IMR-90 (cell line): ENCODE measurements at regions not wholly inside any gene's neighbourhood (a gene's known extent, or its start where the extent isn't known, plus 50 kb on each side); places are given as distances from the start of the nearest gene placed in this dataset.

ENCODE experiments used
- ATAC-seq: fragments of 200-7000 bp; cut with Tn5 transposase; 2 replicates; pipeline ENCODE4 v1.9.1; 2020; ENCODE audit warnings: low read depth, mild to moderate bottlenecking, moderate library complexity
- BruUV-seq: library from RNA; stranded (reverse); fragments of 400-500 nt; replicated peaks from 2 replicates; lab custom pipeline; 2021; lab: Mats Ljungman, UMichigan
- CTCF ChIA-PET: fragments of 300-600 bp; formaldehyde crosslinking; extraction: SDS; loops from one replicate; lab custom pipeline; 2021; ENCODE audit warnings: antibody characterized with exemption; lab: Yijun Ruan, JAX
- POLR2A ChIA-PET: fragments of 300-600 bp; sonication (Branson Sonifier 250); formaldehyde crosslinking; loops from one replicate; lab custom pipeline; 2022; ENCODE audit warnings: antibody characterized with exemption; ENCODE audit not compliant: unreplicated experiment; lab: Charles Lee
- DNase-seq: peaks from one replicate; pipeline ENCODE4 v3.0.0; 2013
- H2AFZ ChIP-seq: replicated peaks from 2 replicates; pipeline ENCODE3; 2013; ENCODE audit warnings: low read length, mild to moderate bottlenecking; ENCODE audit not compliant: poor library complexity
- H2AK5ac ChIP-seq: 2 replicates; pipeline ENCODE4 v1.6.1; 2013; ENCODE audit warnings: low read depth, low read length, inconsistent platforms
- H2AK9ac ChIP-seq: replicated peaks from 2 replicates; pipeline ENCODE3; 2013; ENCODE audit warnings: mild to moderate bottlenecking, low read depth, low read length, moderate library complexity; ENCODE audit not compliant: poor library complexity
- H2BK120ac ChIP-seq: 2 replicates; pipeline ENCODE4 v1.6.1; 2013; ENCODE audit warnings: low read depth, low read length, inconsistent platforms
- H2BK15ac ChIP-seq: 3 replicates; pipeline ENCODE4 v1.6.1; 2013; ENCODE audit warnings: low read depth, low read length, inconsistent platforms
- H2BK20ac ChIP-seq: 2 replicates; pipeline ENCODE4 v1.6.1; 2013; ENCODE audit warnings: low read depth, mild to moderate bottlenecking, inconsistent platforms, low read length, moderate library complexity
- H2BK5ac ChIP-seq: 2 replicates; pipeline ENCODE4 v1.6.1; 2013; ENCODE audit warnings: mild to moderate bottlenecking, low read depth, low read length, inconsistent platforms; ENCODE audit not compliant: poor library complexity, severe bottlenecking
- H3K14ac ChIP-seq: replicated peaks from 2 replicates; pipeline ENCODE4 v1.6.1; 2013; ENCODE audit warnings: low read depth, low read length, inconsistent platforms
- H3K18ac ChIP-seq: 2 replicates; pipeline ENCODE4 v1.6.1; 2013; ENCODE audit warnings: low read depth, low read length, control low read depth
- H3K23ac ChIP-seq: 2 replicates; pipeline ENCODE4 v1.6.1; 2013; ENCODE audit warnings: low read depth, low read length, inconsistent platforms
- H3K27ac ChIP-seq: 2 replicates; pipeline ENCODE4 v1.5.1; 2013; ENCODE audit warnings: mild to moderate bottlenecking, control low read depth, low read length; ENCODE audit not compliant: insufficient read depth
- H3K27me3 ChIP-seq: 2 replicates; pipeline ENCODE4 v1.6.1; 2013; ENCODE audit warnings: low read length; ENCODE audit not compliant: control insufficient read depth, insufficient read depth
- H3K36me3 ChIP-seq: 2 replicates; pipeline ENCODE4 v1.6.1; 2013; ENCODE audit warnings: low read length, mixed read lengths; ENCODE audit not compliant: control insufficient read depth, insufficient read depth
- H3K4ac ChIP-seq: 2 replicates; pipeline ENCODE4 v1.6.1; 2013; ENCODE audit warnings: low read depth, low read length, inconsistent platforms
- H3K4me1 ChIP-seq: 2 replicates; pipeline ENCODE4 v1.6.1; 2013; ENCODE audit warnings: low read length, mixed read lengths; ENCODE audit not compliant: control insufficient read depth, insufficient read depth
- H3K4me2 ChIP-seq: 2 replicates; pipeline ENCODE4 v1.6.1; 2013; ENCODE audit warnings: low read depth, mild to moderate bottlenecking, control low read depth, low read length, moderate library complexity
- H3K4me3 ChIP-seq: 2 replicates; pipeline ENCODE4 v1.5.1; 2013; ENCODE audit warnings: low read depth, mild to moderate bottlenecking, control low read depth, low read length, moderate library complexity; ENCODE audit not compliant: insufficient read depth
- H3K56ac ChIP-seq: 2 replicates; pipeline ENCODE4 v1.6.1; 2013; ENCODE audit warnings: low read length, inconsistent platforms; ENCODE audit not compliant: insufficient read depth; ENCODE audit errors: extremely low read depth
- H3K79me1 ChIP-seq, 2 experiments: 2 replicates each; pipeline ENCODE4 v1.6.1; 2013; ENCODE audit warnings: low read length in 2 of 2, inconsistent platforms in 1 of 2, low read depth in 1 of 2
- H3K9ac ChIP-seq: 2 replicates; pipeline ENCODE4 v1.6.1; 2013; ENCODE audit warnings: low read depth, low read length, control low read depth
- H3K9me1 ChIP-seq: 2 replicates; pipeline ENCODE4 v1.6.1; 2013; ENCODE audit warnings: low read length, inconsistent platforms; ENCODE audit not compliant: insufficient read depth
- H3K9me3 ChIP-seq: 2 replicates; pipeline ENCODE4 v1.6.1; 2013; ENCODE audit warnings: low read length; ENCODE audit not compliant: control insufficient read depth, insufficient read depth
- H4K20me1 ChIP-seq: 2 replicates; pipeline ENCODE4 v1.6.1; 2013; ENCODE audit warnings: low read length, inconsistent platforms; ENCODE audit not compliant: insufficient read depth
- H4K5ac ChIP-seq: 2 replicates; pipeline ENCODE4 v1.6.1; 2013; ENCODE audit warnings: mild to moderate bottlenecking, low read depth, low read length, control low read depth
- H4K8ac ChIP-seq, 2 experiments: 2 replicates each; pipeline ENCODE4 v1.6.1; 2013; ENCODE audit warnings: low read depth in 2 of 2, low read length in 2 of 2, control low read depth in 1 of 2, inconsistent platforms in 1 of 2
- H4K91ac ChIP-seq: 2 replicates; pipeline ENCODE4 v1.6.1; 2013; ENCODE audit warnings: low read depth, low read length, inconsistent platforms; ENCODE audit not compliant: insufficient read depth
- BHLHE40 ChIP-seq: fragments of 150-350 bp; IDR thresholded peaks from 2 replicates; pipeline ENCODE4 v1.6.1; 2016; ENCODE audit warnings: mild to moderate bottlenecking, low read depth, low read length
- CEBPB ChIP-seq: IDR thresholded peaks from 2 replicates; pipeline ENCODE4 v1.6.1; 2012; ENCODE audit warnings: low read depth, low read length, improper control_type of control experiment
- CHD1 ChIP-seq: IDR thresholded peaks from 2 replicates; pipeline ENCODE4 v1.6.1; 2012; ENCODE audit warnings: low read depth, low read length, improper control_type of control experiment
- CTCF ChIP-seq: conservative IDR thresholded peaks from 2 replicates; pipeline ENCODE4 v1.5.1; 2012; ENCODE audit warnings: mild to moderate bottlenecking, low read depth, low read length, improper control_type of control experiment
- FOS ChIP-seq: fragments of 150-350 bp; IDR thresholded peaks from 2 replicates; pipeline ENCODE4 v1.6.1; 2016; ENCODE audit warnings: low read depth, low read length
- MAFK ChIP-seq: IDR thresholded peaks from 2 replicates; pipeline ENCODE4 v1.6.1; 2012; ENCODE audit warnings: low read depth, low read length, improper control_type of control experiment
- MAZ ChIP-seq: IDR thresholded peaks from 2 replicates; pipeline ENCODE4 v1.6.1; 2012; ENCODE audit warnings: low read depth, mild to moderate bottlenecking, low read length, improper control_type of control experiment, moderate library complexity, borderline replicate concordance
- MXI1 ChIP-seq: IDR thresholded peaks from 2 replicates; pipeline ENCODE4 v1.6.1; 2012; ENCODE audit warnings: low read depth, mild to moderate bottlenecking, low read length, moderate library complexity, borderline replicate concordance
- NFE2L2 ChIP-seq: fragments of 150-350 bp; IDR thresholded peaks from 2 replicates; pipeline ENCODE4 v1.6.1; 2016; ENCODE audit warnings: low read depth, mild to moderate bottlenecking, low read length
- POLR2A ChIP-seq: IDR thresholded peaks from 2 replicates; pipeline ENCODE4 v1.6.1; 2012; ENCODE audit warnings: mild to moderate bottlenecking, low read depth, low read length
- RAD21 ChIP-seq: IDR thresholded peaks from 2 replicates; pipeline ENCODE4 v1.6.1; 2012; ENCODE audit warnings: low read length, improper control_type of control experiment
- RCOR1 ChIP-seq: IDR thresholded peaks from 2 replicates; pipeline ENCODE4 v1.6.1; 2012; ENCODE audit warnings: mild to moderate bottlenecking, low read length, improper control_type of control experiment; ENCODE audit not compliant: insufficient replicate concordance
- SMC3 ChIP-seq: fragments of 150-350 bp; IDR thresholded peaks from 2 replicates; pipeline ENCODE4 v1.6.1; 2016; ENCODE audit warnings: low read depth, mild to moderate bottlenecking, antibody characterized with exemption, low read length, moderate library complexity
- USF2 ChIP-seq: fragments of 150-350 bp; IDR thresholded peaks from 2 replicates; pipeline ENCODE4 v1.6.1; 2017; ENCODE audit warnings: mild to moderate bottlenecking, antibody characterized with exemption, low read length, low read depth
- WGBS, 2 experiments: methylation state at CpG; one replicate each; pipeline versions ENCODE4 v1.1.5 to v1.1.7; 2013; ENCODE audit warnings: missing lambda C conversion rate in 2 of 2; ENCODE audit not compliant: insufficient read length in 1 of 2; ENCODE audit errors: extremely low coverage in 2 of 2; 5-methylcytosine and 5-hydroxymethylcytosine counted together
- dilution Hi-C: fragments of 300-500 bp; cut with HindIII; formaldehyde crosslinking; loops from one replicate; pipeline ENCODE4 v1.14.3; 2018; ENCODE audit warnings: low sequenced_read_pairs; ENCODE audit not compliant: unreplicated experiment
- in situ Hi-C: fragments of 300-500 bp; cut with MboI; formaldehyde crosslinking; loops from 3 replicates; pipeline ENCODE4 v1.14.3; 2019; ENCODE audit warnings: low sequenced_read_pairs, inconsistent platforms, mixed read lengths
- intact Hi-C: fragments of 100-400 bp; cut with micrococcal nuclease; formaldehyde crosslinking; loops from 2 replicates; pipeline ENCODE4 v1.10.0; 2022
- TF ChIP-seq, protein P1 (sequence below): fragments of 150-350 bp; IDR thresholded peaks from 2 replicates; pipeline ENCODE4 v1.6.1; 2016; ENCODE audit warnings: low read depth, mild to moderate bottlenecking, low read length, moderate library complexity, borderline replicate concordance

GRCh38 chr15:95659656-95660055 is 670.8 kb upstream of the NR2F2 start:
- H4K5ac ChIP-seq = no peak overlapping the region
- H3K14ac ChIP-seq = no peak overlapping the region
- no peak overlapping the region for H2AFZ ChIP-seq
- TF ChIP-seq RCOR1 (no peak), NFE2L2 (no peak), USF2 (no peak), SMC3 (no peak), CHD1 (no peak), FOS (no peak), MAZ (no peak), POLR2A (no peak), BHLHE40 (no peak), RAD21 (no peak), CTCF (no peak), CEBPB (no peak), MAFK (no peak), MXI1 (no peak)
- TF ChIP-seq, protein P1, sequence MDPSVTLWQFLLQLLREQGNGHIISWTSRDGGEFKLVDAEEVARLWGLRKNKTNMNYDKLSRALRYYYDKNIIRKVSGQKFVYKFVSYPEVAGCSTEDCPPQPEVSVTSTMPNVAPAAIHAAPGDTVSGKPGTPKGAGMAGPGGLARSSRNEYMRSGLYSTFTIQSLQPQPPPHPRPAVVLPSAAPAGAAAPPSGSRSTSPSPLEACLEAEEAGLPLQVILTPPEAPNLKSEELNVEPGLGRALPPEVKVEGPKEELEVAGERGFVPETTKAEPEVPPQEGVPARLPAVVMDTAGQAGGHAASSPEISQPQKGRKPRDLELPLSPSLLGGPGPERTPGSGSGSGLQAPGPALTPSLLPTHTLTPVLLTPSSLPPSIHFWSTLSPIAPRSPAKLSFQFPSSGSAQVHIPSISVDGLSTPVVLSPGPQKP = no peak
- H3K36me3 ChIP-seq = no peaks in the 10 kb centered on the region
- intact Hi-C loops = loop anchor here (10.0 kb wide), 2 partner anchors 395 to 665 kb away; no protein-coding TSS in a partner anchor
- H3K27me3 ChIP-seq = no peaks in the 10 kb centered on the region
- CTCF ChIA-PET = interaction anchor here (0.5 kb wide), 1 partner anchor 74 kb away, joined by 4 read pairs; no protein-coding TSS in a partner anchor
- H2AK5ac ChIP-seq = no peak overlapping the region
- no peak overlapping the region for H3K4ac ChIP-seq
- H3K56ac ChIP-seq = no peak overlapping the region
- peaks cover 12% of the 10 kb centered on the region for H3K4me1 ChIP-seq
- no peak overlapping the region for H3K27ac ChIP-seq
- no peak overlapping the region for H2BK5ac ChIP-seq
- in situ Hi-C loops = no loop called here
- H3K23ac ChIP-seq = no peak overlapping the region
- no peak overlapping the region for H2BK20ac ChIP-seq
- no peaks in the 10 kb centered on the region for H3K9me1 ChIP-seq
- no peak overlapping the region for H3K4me2 ChIP-seq
- dilution Hi-C loops = no loop called here
- no peaks in the 10 kb centered on the region for H3K79me1 ChIP-seq
- no peak overlapping the region for H2AK9ac ChIP-seq
- no peak overlapping the region for H2BK120ac ChIP-seq
- POLR2A ChIA-PET = no interaction called here
- no peak overlapping the region for H4K8ac ChIP-seq
- BruUV-seq = no TSS peak
- no peak overlapping the region for H3K9ac ChIP-seq
- no peak overlapping the region for H3K18ac ChIP-seq
- ATAC-seq (no peak), DNase-seq (no peak)
- H4K20me1 ChIP-seq = no peaks in the 10 kb centered on the region
- no peak overlapping the region for H3K4me3 ChIP-seq
- WGBS, 2 experiments = 76% methylated on average over 6 of the region's 11 CpGs; no CpG with 5 or more reads in 1 of the 2 experiments
- no peaks in the 10 kb centered on the region for H3K9me3 ChIP-seq
- H4K91ac ChIP-seq = no peak overlapping the region
- H2BK15ac ChIP-seq = no peak overlapping the region
